K562 (cell line): ENCODE measurements at regions not wholly inside any gene's neighbourhood (a gene's known extent, or its start where the extent isn't known, plus 50 kb on each side); places are given as distances from the start of the nearest gene placed in this dataset.

Experiments used
- ATAC-seq: fragments of 200-7000 bp; cut with Tn5 transposase; 3 replicates; pipeline ENCODE4 v1.9.1; 2020; ENCODE audit warnings: moderate library complexity
- BruUV-seq: library from RNA; stranded (reverse); fragments of 400-500 nt; replicated peaks from 2 replicates; lab custom pipeline; 2021; lab: Mats Ljungman, UMichigan
- CTCF ChIA-PET: fragments of 300-600 bp; formaldehyde crosslinking; extraction: SDS; loops from one replicate; lab custom pipeline; 2021; ENCODE audit warnings: low intra/inter-chr PET ratio; lab: Yijun Ruan, JAX
- POLR2A ChIA-PET: fragments of 300-600, 350-650 bp; sonication (Branson Sonifier 250); formaldehyde crosslinking; extraction: SDS; loops from one replicate; lab custom pipeline; 2021; ENCODE audit warnings: antibody characterized with exemption, inconsistent platforms; lab: Yijun Ruan, JAX
- DNase-seq, 4 experiments: peaks; one replicate each; pipeline versions ENCODE4 v3.0.0 to v3.0.0-alpha.2; 2011 to 2018; ENCODE audit warnings: low spot score in 3 of 4, mixed read lengths in 3 of 4; ENCODE audit errors: extremely low read depth in 1 of 4
- FAIRE-seq: peaks from 2 replicates; lab custom pipeline; 2011; peaks lifted over from hg19 to GRCh38; lab: Jason Lieb, UNC
- H2AFZ ChIP-seq: 2 replicates; pipeline ENCODE4 v1.6.0; 2011; ENCODE audit warnings: low read depth, low read length, control low read depth, inconsistent platforms
- H3K27ac ChIP-seq: fragments of 200-600 bp; 3 replicates; pipeline ENCODE4 v1.8.0; 2011; ENCODE audit warnings: low read depth, mild to moderate bottlenecking, control low read depth, inconsistent platforms, low read length, moderate library complexity, mixed read lengths; ENCODE audit errors: extremely low read depth
- H3K27me3 ChIP-seq, 2 experiments: fragments of 300-600 bp in 1 of 2; 2 replicates in 1 of 2; 3 replicates in 1 of 2; pipeline versions ENCODE4 v1.6.0 to v1.8.0; 2011; ENCODE audit warnings: inconsistent platforms in 2 of 2, low read length in 2 of 2, mild to moderate bottlenecking in 1 of 2, mixed read lengths in 1 of 2, moderate library complexity in 1 of 2; ENCODE audit not compliant: control insufficient read depth in 2 of 2, insufficient read depth in 2 of 2
- H3K36me3 ChIP-seq: fragments of 300-600 bp; 3 replicates; pipeline ENCODE4 v1.8.0; 2011; ENCODE audit warnings: mild to moderate bottlenecking, low read length, inconsistent platforms; ENCODE audit not compliant: control insufficient read depth, insufficient read depth
- H3K4me1 ChIP-seq, 2 experiments: fragments of 200-600 bp in 1 of 2; replicated peaks in 1 of 2; 2 replicates in 1 of 2; 3 replicates in 1 of 2; pipeline versions ENCODE4 v1.5.1 to v1.8.0; 2011; ENCODE audit warnings: inconsistent platforms in 2 of 2, low read length in 2 of 2, mild to moderate bottlenecking in 1 of 2, mixed read lengths in 1 of 2, moderate library complexity in 1 of 2; ENCODE audit not compliant: control insufficient read depth in 2 of 2, insufficient read depth in 2 of 2
- H3K4me2 ChIP-seq: 2 replicates; pipeline ENCODE4 v1.6.1; 2011; ENCODE audit warnings: low read length, control low read depth, inconsistent platforms, mixed read lengths; ENCODE audit not compliant: insufficient read depth
- H3K4me3 ChIP-seq: fragments of 200-600 bp; sonication (generic), shearing (Covaris generic); 2 replicates; pipeline ENCODE4 v1.5.1; 2016; ENCODE audit warnings: control low read depth, inconsistent platforms
- H3K79me2 ChIP-seq: fragments of 200-600 bp; 3 replicates; pipeline ENCODE4 v1.8.0; 2011; ENCODE audit warnings: low read length, inconsistent platforms; ENCODE audit not compliant: control insufficient read depth, insufficient read depth
- H3K9ac ChIP-seq, 2 experiments: 2 replicates each; pipeline versions ENCODE4 v1.6.0 to v1.6.1; 2011; ENCODE audit warnings: low read depth in 2 of 2, low read length in 2 of 2, control low read depth in 1 of 2, inconsistent platforms in 1 of 2, mild to moderate bottlenecking in 1 of 2, mixed read lengths in 1 of 2; ENCODE audit not compliant: insufficient read depth in 1 of 2
- H3K9me1 ChIP-seq: one replicate; pipeline ENCODE4 v1.6.0; 2011; ENCODE audit warnings: inconsistent platforms, mild to moderate bottlenecking, low read length, moderate library complexity; ENCODE audit not compliant: control insufficient read depth, insufficient read depth
- H3K9me3 ChIP-seq: replicated peaks from 2 replicates; pipeline ENCODE4 v1.5.1; 2011; ENCODE audit warnings: low read depth, low read length, inconsistent platforms; ENCODE audit not compliant: control insufficient read depth, insufficient read depth
- H4K20me1 ChIP-seq: replicated peaks from 2 replicates; pipeline ENCODE4 v1.6.1; 2011; ENCODE audit warnings: low read length, inconsistent platforms, mixed read lengths; ENCODE audit not compliant: control insufficient read depth, insufficient read depth
- CEBPB ChIP-seq: fragments of 450-650 bp; IDR thresholded peaks from 2 replicates; pipeline ENCODE4 v1.6.1; 2016; ENCODE audit warnings: missing genetic modification characterization, missing compliant biosample characterization
- CEBPZ ChIP-seq: fragments of 150-350 bp; IDR thresholded peaks from 2 replicates; pipeline ENCODE4 v1.6.1; 2014; ENCODE audit warnings: low read depth, mild to moderate bottlenecking, low read length, borderline replicate concordance
- COPS2 ChIP-seq: fragments of 450-650 bp; conservative IDR thresholded peaks from 2 replicates; pipeline ENCODE4 v1.6.1; 2016; ENCODE audit warnings: mild to moderate bottlenecking, moderate library complexity
- JUNB ChIP-seq: fragments of 450-650 bp; formaldehyde crosslinking; conservative IDR thresholded peaks from 2 replicates; pipeline ENCODE4 v1.4.0; 2020; ENCODE audit warnings: mild to moderate bottlenecking
- MBD1 ChIP-seq: fragments of 250-450 bp; sonication (Bioruptor Pico); IDR thresholded peaks from 2 replicates; pipeline ENCODE4 v1.8.0; 2022; ENCODE audit warnings: inconsistent platforms
- NFIC ChIP-seq: fragments of 450-650 bp; IDR thresholded peaks from 2 replicates; pipeline ENCODE4 v1.6.1; 2017; ENCODE audit warnings: mild to moderate bottlenecking, inconsistent platforms
- PPARD ChIP-seq: fragments of 250-450 bp; sonication (Bioruptor Pico); IDR thresholded peaks from 2 replicates; pipeline ENCODE4 v1.8.0; 2022; ENCODE audit warnings: inconsistent platforms, mild to moderate bottlenecking, moderate library complexity
- RUNX1 ChIP-seq: sonication (generic); IDR thresholded peaks from 2 replicates; pipeline ENCODE4 v1.6.1; 2016; ENCODE audit warnings: antibody characterized with exemption, low read depth
- TRIM28 ChIP-seq: fragments of 450-650 bp; IDR thresholded peaks from 2 replicates; pipeline ENCODE4 v1.6.1; 2017
- ZNF277 ChIP-seq: fragments of 250-450 bp; sonication (Bioruptor Pico); IDR thresholded peaks from 2 replicates; pipeline ENCODE4 v1.8.0; 2022; ENCODE audit warnings: inconsistent platforms, mild to moderate bottlenecking, moderate library complexity, borderline replicate concordance
- ZNF324 ChIP-seq: fragments of 250-450 bp; sonication (Bioruptor Pico); IDR thresholded peaks from 2 replicates; pipeline ENCODE4 v1.4.0; 2020; ENCODE audit warnings: mild to moderate bottlenecking
- ZNF512 ChIP-seq: IDR thresholded peaks from 2 replicates; pipeline ENCODE4 v1.6.1; 2016; ENCODE audit warnings: missing genetic modification characterization, missing compliant biosample characterization
- ZSCAN29 ChIP-seq: fragments of 450-650 bp; IDR thresholded peaks from 2 replicates; pipeline ENCODE4 v1.6.1; 2017
- WGBS: fragments of 100-300 bp; shearing (Covaris generic); methylation state at CpG from one replicate; pipeline ENCODE4 v1.1.6; 2016; ENCODE audit warnings: low coverage, mixed read lengths; ENCODE audit not compliant: insufficient coverage; ENCODE audit errors: missing lambda C conversion rate; 5-methylcytosine and 5-hydroxymethylcytosine counted together
- in situ Hi-C: fragments of 300-500 bp; cut with MboI; formaldehyde crosslinking; loops from 4 replicates; pipeline ENCODE4 v1.15.0; 2018; ENCODE audit warnings: inconsistent platforms, mixed read lengths
- intact Hi-C: fragments of 100-400 bp; cut with micrococcal nuclease; formaldehyde crosslinking; loops from 2 replicates; pipeline ENCODE4 v1.14.2; 2022

- no peak for TF ChIP-seq ZNF277 (CRISPR knock-in tag)
- TF ChIP-seq ZNF512, result no peak
- peak; percentile 70 for TF ChIP-seq NFIC
Measured at GRCh38 chr10:61830846-61831273, 70.6 kb upstream of the ARID5B start (continued).

- no TSS peak for BruUV-seq
- no peak overlapping the region for H3K4me2 ChIP-seq
- no peaks in the 10 kb centered on the region for H3K9me1 ChIP-seq
- DNase-seq (no peak), FAIRE-seq (no peak), ATAC-seq (no peak)
- H3K79me2 ChIP-seq, result no peaks in the 10 kb centered on the region
- H3K4me3 ChIP-seq, result no peak overlapping the region
- H3K27me3 ChIP-seq, result no peaks in the 10 kb centered on the region
- intact Hi-C loops, result loop anchor here (5.0 to 10.0 kb wide), 4 partner anchors 51 to 1008 kb away; no protein-coding TSS in a partner anchor
- H2AFZ ChIP-seq, result no peak overlapping the region
- H4K20me1 ChIP-seq, result no peaks in the 10 kb centered on the region
- H3K9me3 ChIP-seq, result peaks cover 7% of the 10 kb centered on the region
- H3K4me1 ChIP-seq, result peaks cover 12 to 35% of the 10 kb centered on the region in 2 experiments; a peak in 4 of 5 replicates
- H3K27ac ChIP-seq, result no peak overlapping the region
- no peaks in the 10 kb centered on the region; the same call in 2 of the 3 replicates for H3K36me3 ChIP-seq
- no peak overlapping the region for H3K9ac ChIP-seq
- POLR2A ChIA-PET, result interaction anchor here (1.0 kb wide), 1 partner anchor 15 kb away, joined by 3 read pairs; no protein-coding TSS in a partner anchor
- CTCF ChIA-PET, result no interaction called here
- 52% methylated on average over 3 of the region's 3 CpGs for WGBS
- in situ Hi-C loops, result loop anchor here (5.0 kb wide), 1 partner anchor 81 kb away; no protein-coding TSS in a partner anchor
- TF ChIP-seq PPARD (CRISPR knock-in tag) (no peak), JUNB (CRISPR knock-in tag) (no peak), ZNF324 (CRISPR knock-in tag) (no peak), CEBPZ (no peak), COPS2 (no peak), MBD1 (CRISPR knock-in tag) (no peak), RUNX1 (no peak), CEBPB (tag) (peak; percentile 63), TRIM28 (no peak), ZSCAN29 (no peak)
Measured at GRCh38 chr10:61832866-61833481, 68.5 kb upstream of the ARID5B start.
